OCI-LY7 (cell line): ENCODE measurements at regions not wholly inside any gene's neighbourhood (a gene's known extent, or its start where the extent isn't known, plus 50 kb on each side); places are given as distances from the start of the nearest gene placed in this dataset.

ENCODE experiments used
- BruUV-seq: library from RNA; stranded (reverse); fragments of 400-500 nt; replicated peaks from 2 replicates; lab custom pipeline; 2021; lab: Mats Ljungman, UMichigan
- CTCF ChIA-PET: fragments of 300-600 bp; sonication (Branson Sonifier 250); formaldehyde crosslinking; loops from one replicate; lab custom pipeline; 2022; ENCODE audit warnings: antibody characterized with exemption; ENCODE audit not compliant: unreplicated experiment; lab: Charles Lee
- POLR2A ChIA-PET: fragments of 300-600 bp; sonication (Branson Sonifier 250); formaldehyde crosslinking; loops from one replicate; lab custom pipeline; 2022; ENCODE audit warnings: antibody characterized with exemption; lab: Charles Lee
- DNase-seq: peaks from one replicate; pipeline ENCODE4 v3.0.0-alpha.2; 2015; ENCODE audit warnings: low spot score
- H2AFZ ChIP-seq: fragments of 200-600 bp; sonication (generic), shearing (Covaris generic); 2 replicates; pipeline ENCODE4 v1.6.1; 2014; ENCODE audit warnings: mild to moderate bottlenecking, antibody characterized with exemption, low read length, moderate library complexity
- H3K27ac ChIP-seq: fragments of 200-600 bp; sonication (generic); 2 replicates; pipeline ENCODE4 v1.5.1; 2014; ENCODE audit warnings: mixed run types, low read depth, mild to moderate bottlenecking, moderate library complexity, low read length, inconsistent platforms; ENCODE audit not compliant: poor library complexity, severe bottlenecking
- H3K36me3 ChIP-seq: fragments of 200-600 bp; sonication (generic); 2 replicates; pipeline ENCODE4 v1.6.1; 2014; ENCODE audit warnings: mild to moderate bottlenecking, antibody characterized with exemption, low read length, moderate library complexity, mixed read lengths; ENCODE audit not compliant: insufficient read depth
- H3K4me1 ChIP-seq: fragments of 200-600 bp; sonication (generic); 2 replicates; pipeline ENCODE4 v1.5.1; 2014; ENCODE audit warnings: mild to moderate bottlenecking, low read length; ENCODE audit not compliant: insufficient read depth, poor library complexity, severe bottlenecking
- H3K4me2 ChIP-seq: fragments of 200-600 bp; sonication (generic); 2 replicates; pipeline ENCODE4 v1.6.1; 2014; ENCODE audit warnings: mild to moderate bottlenecking, low read length
- H3K4me3 ChIP-seq: fragments of 200-600 bp; sonication (generic); 2 replicates; pipeline ENCODE4 v1.5.1; 2014; ENCODE audit warnings: mild to moderate bottlenecking, low read depth, low read length; ENCODE audit not compliant: poor library complexity, severe bottlenecking
- H3K79me2 ChIP-seq: fragments of 200-600 bp; sonication (generic); 2 replicates; pipeline ENCODE4 v1.6.1; 2016; ENCODE audit warnings: low read depth, mild to moderate bottlenecking, low read length, moderate library complexity, mixed read lengths; ENCODE audit not compliant: insufficient read depth
- H3K9me2 ChIP-seq: fragments of 200-600 bp; sonication (generic); 2 replicates; pipeline ENCODE4 v1.6.1; 2016; ENCODE audit warnings: mild to moderate bottlenecking, low read length, mixed read lengths; ENCODE audit not compliant: insufficient read depth
- H3K9me3 ChIP-seq: fragments of 200-600 bp; sonication (generic); 2 replicates; pipeline ENCODE4 v1.6.1; 2014; ENCODE audit warnings: mild to moderate bottlenecking, mixed run types, low read length, mixed read lengths
- H4K20me1 ChIP-seq: fragments of 200-600 bp; sonication (generic); 2 replicates; pipeline ENCODE4 v1.6.1; 2014; ENCODE audit warnings: mild to moderate bottlenecking, antibody characterized with exemption, low read length, moderate library complexity, mixed read lengths; ENCODE audit not compliant: insufficient read depth
- EZH2phosphoT487 ChIP-seq: fragments of 200-600 bp; sonication (generic); IDR thresholded peaks from 2 replicates; pipeline ENCODE4 v1.6.1; 2018; ENCODE audit warnings: low read depth, borderline replicate concordance, mild to moderate bottlenecking, mixed run types, antibody characterized with exemption, low read length, moderate library complexity, mixed read lengths
- intact Hi-C: fragments of 100-400 bp; cut with micrococcal nuclease; formaldehyde crosslinking; loops from one replicate; pipeline ENCODE4 v1.10.0; 2022; ENCODE audit not compliant: unreplicated experiment
- TF ChIP-seq, protein P1 (sequence below): fragments of 200-600 bp; sonication (generic); conservative IDR thresholded peaks from 2 replicates; pipeline ENCODE4 v1.5.1; 2014; ENCODE audit warnings: mild to moderate bottlenecking, antibody characterized with exemption, low read length, moderate library complexity, mixed read lengths

DNA sequence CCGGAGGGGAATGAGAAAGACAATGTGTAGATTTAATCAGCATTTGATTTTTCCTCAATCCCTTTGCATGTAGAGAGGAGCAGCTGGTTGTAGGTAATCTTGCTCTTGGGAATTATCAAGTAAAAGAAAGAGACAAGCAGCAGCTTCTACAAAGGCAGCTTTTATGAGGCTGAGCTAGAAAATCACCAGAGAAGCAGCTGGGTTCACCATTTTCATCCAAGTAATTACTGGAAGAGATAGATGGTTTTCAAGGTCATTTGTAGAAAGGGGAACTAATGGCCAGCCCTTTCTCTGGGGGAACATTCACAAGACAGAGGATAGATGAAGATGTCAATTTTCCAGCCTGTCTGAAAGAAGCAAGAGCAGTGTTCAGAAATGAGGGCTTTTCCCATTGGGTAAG, 113.0 kb downstream of the RND3 start:
- no peak overlapping the region for H2AFZ ChIP-seq
- TF ChIP-seq, protein P1, sequence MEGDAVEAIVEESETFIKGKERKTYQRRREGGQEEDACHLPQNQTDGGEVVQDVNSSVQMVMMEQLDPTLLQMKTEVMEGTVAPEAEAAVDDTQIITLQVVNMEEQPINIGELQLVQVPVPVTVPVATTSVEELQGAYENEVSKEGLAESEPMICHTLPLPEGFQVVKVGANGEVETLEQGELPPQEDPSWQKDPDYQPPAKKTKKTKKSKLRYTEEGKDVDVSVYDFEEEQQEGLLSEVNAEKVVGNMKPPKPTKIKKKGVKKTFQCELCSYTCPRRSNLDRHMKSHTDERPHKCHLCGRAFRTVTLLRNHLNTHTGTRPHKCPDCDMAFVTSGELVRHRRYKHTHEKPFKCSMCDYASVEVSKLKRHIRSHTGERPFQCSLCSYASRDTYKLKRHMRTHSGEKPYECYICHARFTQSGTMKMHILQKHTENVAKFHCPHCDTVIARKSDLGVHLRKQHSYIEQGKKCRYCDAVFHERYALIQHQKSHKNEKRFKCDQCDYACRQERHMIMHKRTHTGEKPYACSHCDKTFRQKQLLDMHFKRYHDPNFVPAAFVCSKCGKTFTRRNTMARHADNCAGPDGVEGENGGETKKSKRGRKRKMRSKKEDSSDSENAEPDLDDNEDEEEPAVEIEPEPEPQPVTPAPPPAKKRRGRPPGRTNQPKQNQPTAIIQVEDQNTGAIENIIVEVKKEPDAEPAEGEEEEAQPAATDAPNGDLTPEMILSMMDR, result no peak
- no peak for TF ChIP-seq EZH2phosphoT487
- ChIA-PET POLR2A (no interaction called here), CTCF (no interaction called here)
- H3K4me2 ChIP-seq, result no peak overlapping the region
- no peak overlapping the region for H3K27ac ChIP-seq
- DNase-seq, result no peak
- H3K4me1 ChIP-seq, result no peaks in the 10 kb centered on the region
- no peak overlapping the region for H3K4me3 ChIP-seq
- no peaks in the 10 kb centered on the region for H4K20me1 ChIP-seq
- no TSS peak for BruUV-seq
- no peaks in the 10 kb centered on the region for H3K9me2 ChIP-seq
- intact Hi-C loops, result no loop called here
- no peaks in the 10 kb centered on the region for H3K9me3 ChIP-seq
- H3K79me2 ChIP-seq, result no peaks in the 10 kb centered on the region
- H3K36me3 ChIP-seq, result no peaks in the 10 kb centered on the region

DNA sequence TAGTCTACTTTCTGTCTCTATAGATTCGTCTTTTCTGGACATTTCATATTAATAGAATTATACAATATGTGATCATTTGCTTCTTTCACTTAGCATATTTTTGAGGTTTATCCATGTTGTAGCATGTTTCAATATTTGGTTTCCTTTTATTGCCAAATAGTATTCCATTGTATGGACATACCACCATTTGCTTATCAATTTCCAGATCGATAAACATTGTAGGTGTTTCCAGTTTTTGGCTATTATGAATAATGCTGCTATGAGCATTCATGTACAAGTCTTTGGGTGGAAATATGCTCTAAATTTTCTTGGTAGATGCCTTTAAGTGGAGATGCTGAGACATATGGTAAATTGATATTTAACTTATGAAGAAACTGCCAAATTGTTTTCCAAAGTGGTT, 114.1 kb downstream of the RND3 start:
- H3K9me3 ChIP-seq, result no peaks in the 10 kb centered on the region
- no peaks in the 10 kb centered on the region for H3K9me2 ChIP-seq
- DNase-seq, result no peak
- TF ChIP-seq EZH2phosphoT487, result no peak
- TF ChIP-seq, protein P1, result no peak
- H3K79me2 ChIP-seq, result no peaks in the 10 kb centered on the region
- H3K4me3 ChIP-seq, result no peak overlapping the region
- no TSS peak for BruUV-seq
- CTCF ChIA-PET, result no interaction called here
- intact Hi-C loops, result no loop called here
- POLR2A ChIA-PET, result no interaction called here
- H3K27ac ChIP-seq, result no peak overlapping the region
- H2AFZ ChIP-seq, result no peak overlapping the region
- H3K4me2 ChIP-seq, result no peak overlapping the region
- H3K36me3 ChIP-seq, result no peaks in the 10 kb centered on the region
- H4K20me1 ChIP-seq, result no peaks in the 10 kb centered on the region
- H3K4me1 ChIP-seq, result no peaks in the 10 kb centered on the region

DNA sequence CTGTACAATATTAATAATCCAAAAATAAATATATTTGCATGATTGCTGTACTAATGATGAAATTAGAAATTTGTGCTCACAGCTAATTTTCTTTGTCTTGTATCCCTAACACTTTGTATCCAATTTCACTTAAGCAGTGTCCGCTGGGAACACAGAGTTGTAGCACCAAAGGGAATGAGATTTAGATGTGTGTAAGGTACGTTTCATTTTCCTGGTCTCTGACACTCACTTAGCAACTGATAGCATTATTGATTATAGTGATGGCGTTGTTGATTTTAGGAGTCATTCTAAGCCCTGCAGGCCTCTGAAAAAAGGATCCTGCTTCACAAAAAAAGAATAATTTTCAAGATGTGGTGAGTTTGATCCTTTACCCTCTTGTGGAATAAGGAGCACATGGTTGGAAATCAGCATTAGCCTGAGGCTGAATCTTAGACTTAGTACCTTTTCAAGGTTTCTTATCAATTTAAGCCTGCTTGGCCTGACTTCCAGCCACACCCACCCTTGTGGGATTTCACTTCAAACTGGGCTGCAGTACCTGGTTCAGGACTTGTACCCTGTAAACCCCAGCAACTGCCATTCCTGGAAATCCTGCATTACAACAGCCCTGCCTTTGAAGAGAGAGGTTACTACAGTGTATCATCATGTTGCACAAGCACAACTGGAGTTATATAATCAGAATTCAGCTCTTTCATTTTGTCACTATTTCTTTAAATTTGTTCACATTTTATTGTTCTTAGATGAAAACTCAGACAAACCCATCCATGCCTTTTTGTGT, 116.2 kb downstream of the RND3 start:
- Histone ChIP-seq H3K79me2 (no peaks in the 10 kb centered on the region), H4K20me1 (no peaks in the 10 kb centered on the region), H3K9me2 (no peaks in the 10 kb centered on the region), H3K4me3 (no peak overlapping the region), H3K4me1 (no peaks in the 10 kb centered on the region), H2AFZ (no peak overlapping the region), H3K36me3 (no peaks in the 10 kb centered on the region), H3K27ac (no peak overlapping the region), H3K4me2 (no peak overlapping the region), H3K9me3 (no peaks in the 10 kb centered on the region)
- intact Hi-C loops, result no loop called here
- CTCF ChIA-PET, result no interaction called here
- DNase-seq, result no peak
- no TSS peak for BruUV-seq
- POLR2A ChIA-PET, result interaction anchor here (0.7 kb wide), 1 partner anchor 684 kb away, joined by 3 read pairs; no protein-coding TSS in a partner anchor
- no peak for TF ChIP-seq EZH2phosphoT487
- TF ChIP-seq, protein P1, result no peak
